ENCODE measurements at regions not wholly inside any gene's neighbourhood (a gene's known extent, or its start where the extent isn't known, plus 50 kb on each side); places are given as distances from the start of the nearest gene placed in this dataset.

DNA sequence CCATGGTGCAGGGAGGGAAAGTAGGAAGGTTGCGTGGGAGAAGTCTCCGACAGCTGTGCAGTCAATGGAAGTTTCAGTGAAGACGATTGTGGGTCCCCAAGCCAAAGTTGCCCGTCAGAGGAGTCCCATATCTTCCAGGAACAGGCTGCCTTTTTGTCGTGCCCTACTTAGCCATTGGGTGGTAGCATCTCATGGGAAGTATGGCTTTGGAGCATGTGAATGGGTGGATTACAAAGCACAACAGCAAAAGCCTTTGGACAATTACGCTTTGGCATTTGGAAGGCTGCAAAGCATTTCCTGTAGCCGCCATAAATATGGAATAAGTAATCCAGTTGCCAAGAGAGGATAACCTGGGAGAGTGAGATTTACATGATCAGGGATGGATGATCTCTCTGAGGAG is 300.7 kb upstream of the BOD1L1 start:
- Histone ChIP-seq H3K27ac (no peak overlapping the region), H3K36me3 (no peaks in the 10 kb centered on the region), H3K9me3 (ENCODE audit: severe bottlenecking) (peaks cover 3% of the 10 kb centered on the region), H3K4me3 (ENCODE audit: low read depth, low read length) (no peak overlapping the region), H3K27me3 (ENCODE audit: insufficient read depth, low read depth, severe bottlenecking) (no peaks in the 10 kb centered on the region)
- TF ChIP-seq, protein P1, sequence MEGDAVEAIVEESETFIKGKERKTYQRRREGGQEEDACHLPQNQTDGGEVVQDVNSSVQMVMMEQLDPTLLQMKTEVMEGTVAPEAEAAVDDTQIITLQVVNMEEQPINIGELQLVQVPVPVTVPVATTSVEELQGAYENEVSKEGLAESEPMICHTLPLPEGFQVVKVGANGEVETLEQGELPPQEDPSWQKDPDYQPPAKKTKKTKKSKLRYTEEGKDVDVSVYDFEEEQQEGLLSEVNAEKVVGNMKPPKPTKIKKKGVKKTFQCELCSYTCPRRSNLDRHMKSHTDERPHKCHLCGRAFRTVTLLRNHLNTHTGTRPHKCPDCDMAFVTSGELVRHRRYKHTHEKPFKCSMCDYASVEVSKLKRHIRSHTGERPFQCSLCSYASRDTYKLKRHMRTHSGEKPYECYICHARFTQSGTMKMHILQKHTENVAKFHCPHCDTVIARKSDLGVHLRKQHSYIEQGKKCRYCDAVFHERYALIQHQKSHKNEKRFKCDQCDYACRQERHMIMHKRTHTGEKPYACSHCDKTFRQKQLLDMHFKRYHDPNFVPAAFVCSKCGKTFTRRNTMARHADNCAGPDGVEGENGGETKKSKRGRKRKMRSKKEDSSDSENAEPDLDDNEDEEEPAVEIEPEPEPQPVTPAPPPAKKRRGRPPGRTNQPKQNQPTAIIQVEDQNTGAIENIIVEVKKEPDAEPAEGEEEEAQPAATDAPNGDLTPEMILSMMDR (IDR thresholded peaks at IDR 0.05; ENCODE audit: low read depth, low read length), result no peak
- no peak for DNase-seq

DNA sequence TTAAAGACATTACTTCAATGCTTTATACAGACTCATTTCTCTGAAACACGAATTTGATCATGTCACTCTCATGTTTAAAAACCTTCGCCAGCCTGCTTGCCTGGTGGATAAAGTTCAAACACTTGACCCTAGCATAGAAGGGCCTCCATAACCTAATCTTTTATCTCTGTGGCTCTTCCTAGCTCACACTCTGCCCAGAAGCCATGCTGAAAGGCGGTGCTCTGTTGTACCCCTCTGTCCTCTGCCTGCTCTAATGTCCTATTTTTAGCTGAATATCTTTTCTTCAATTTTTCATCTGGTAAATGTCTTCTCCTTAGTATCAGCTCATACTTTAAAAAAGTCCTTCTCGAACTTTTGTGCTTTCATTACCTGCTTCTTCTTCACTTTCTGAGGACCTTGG is 302.6 kb upstream of the BOD1L1 start:
- no peaks in the 10 kb centered on the region for H3K36me3 ChIP-seq
- no peak overlapping the region for H3K4me3 ChIP-seq (ENCODE audit: low read depth, low read length)
- H3K9me3 ChIP-seq (ENCODE audit: severe bottlenecking), result peaks cover 3% of the 10 kb centered on the region
- no peak overlapping the region for H3K27ac ChIP-seq
- no peak for DNase-seq
- TF ChIP-seq, protein P1 (IDR thresholded peaks at IDR 0.05; ENCODE audit: low read depth, low read length), result no peak
- H3K27me3 ChIP-seq (ENCODE audit: insufficient read depth, low read depth, severe bottlenecking), result no peaks in the 10 kb centered on the region

DNA sequence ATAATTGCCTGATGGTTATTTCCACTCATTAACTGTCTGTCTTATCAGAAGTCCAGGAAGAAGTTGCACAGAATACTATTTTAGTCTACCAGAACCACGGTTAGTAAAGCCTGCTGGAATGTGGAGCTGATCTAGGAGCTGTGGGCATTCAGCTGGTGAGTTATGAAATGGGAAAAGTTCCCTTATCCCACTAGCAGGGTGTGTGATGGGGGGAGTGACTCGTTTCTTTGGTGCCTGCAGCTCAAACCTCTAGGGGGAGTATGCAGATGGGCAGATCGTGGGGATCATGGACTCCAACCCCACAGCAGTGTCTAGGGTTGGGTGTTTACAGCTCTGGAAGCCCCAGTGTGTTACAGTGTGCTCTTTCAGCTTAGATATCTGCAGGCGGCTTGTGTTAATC is 305.7 kb upstream of the BOD1L1 start:
- DNase-seq, result no peak
- Histone ChIP-seq H3K27me3 (ENCODE audit: insufficient read depth, low read depth, severe bottlenecking) (peaks cover 3% of the 10 kb centered on the region), H3K27ac (no peak overlapping the region), H3K9me3 (ENCODE audit: severe bottlenecking) (no peaks in the 10 kb centered on the region), H3K4me3 (ENCODE audit: low read depth, low read length) (no peak overlapping the region), H3K36me3 (no peaks in the 10 kb centered on the region)
- TF ChIP-seq, protein P1 (IDR thresholded peaks at IDR 0.05; ENCODE audit: low read depth, low read length), result peak; percentile 34

DNA sequence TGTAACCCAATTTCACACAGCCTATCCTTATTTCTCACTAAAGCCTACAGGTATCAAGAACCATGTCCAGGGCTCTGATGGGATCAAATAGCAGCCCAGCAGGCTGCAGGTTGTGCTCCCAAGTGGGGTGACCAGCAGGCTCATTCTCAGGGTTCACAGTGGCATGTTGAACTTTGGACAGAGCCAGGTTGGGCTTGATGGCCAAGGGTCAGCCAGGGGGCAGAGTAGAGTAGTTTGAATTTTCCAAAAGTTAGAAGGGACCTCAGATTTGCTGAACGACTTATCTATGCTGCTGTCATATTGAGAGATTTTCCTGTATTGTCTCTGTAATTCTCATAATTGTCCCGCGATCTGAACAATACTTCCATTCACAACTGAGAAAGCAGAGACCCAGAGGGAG is 310.8 kb upstream of the BOD1L1 start:
- H3K27me3 ChIP-seq (ENCODE audit: insufficient read depth, low read depth, severe bottlenecking), result peaks cover 7% of the 10 kb centered on the region
- no peaks in the 10 kb centered on the region for H3K9me3 ChIP-seq (ENCODE audit: severe bottlenecking)
- no peaks in the 10 kb centered on the region for H3K36me3 ChIP-seq
- H3K27ac ChIP-seq, result no peak overlapping the region
- H3K4me3 ChIP-seq (ENCODE audit: low read depth, low read length), result no peak overlapping the region
- TF ChIP-seq, protein P1 (IDR thresholded peaks at IDR 0.05; ENCODE audit: low read depth, low read length), result no peak
- no peak for DNase-seq

DNA sequence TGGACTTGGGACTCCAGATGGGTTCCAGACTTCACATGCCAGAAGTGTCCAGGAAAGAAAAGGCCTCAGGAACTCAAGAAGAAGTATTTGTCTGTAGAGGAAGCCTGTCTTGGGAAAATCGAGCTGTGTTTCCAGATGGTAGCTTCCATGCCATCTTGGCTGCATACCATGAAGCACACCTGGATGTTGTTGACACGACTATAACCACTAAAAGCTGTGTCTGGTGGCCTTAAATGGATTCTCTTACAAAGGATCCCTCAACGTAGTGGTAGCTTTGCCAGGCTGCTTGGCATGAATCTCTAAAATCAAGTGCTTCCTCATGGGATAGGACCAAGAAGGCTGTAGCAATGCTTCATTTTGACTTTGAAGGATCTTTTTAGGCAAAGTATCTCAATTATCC is 313.4 kb upstream of the BOD1L1 start:
- H3K9me3 ChIP-seq (ENCODE audit: severe bottlenecking), result no peaks in the 10 kb centered on the region
- TF ChIP-seq, protein P1 (IDR thresholded peaks at IDR 0.05; ENCODE audit: low read depth, low read length), result no peak

DNA sequence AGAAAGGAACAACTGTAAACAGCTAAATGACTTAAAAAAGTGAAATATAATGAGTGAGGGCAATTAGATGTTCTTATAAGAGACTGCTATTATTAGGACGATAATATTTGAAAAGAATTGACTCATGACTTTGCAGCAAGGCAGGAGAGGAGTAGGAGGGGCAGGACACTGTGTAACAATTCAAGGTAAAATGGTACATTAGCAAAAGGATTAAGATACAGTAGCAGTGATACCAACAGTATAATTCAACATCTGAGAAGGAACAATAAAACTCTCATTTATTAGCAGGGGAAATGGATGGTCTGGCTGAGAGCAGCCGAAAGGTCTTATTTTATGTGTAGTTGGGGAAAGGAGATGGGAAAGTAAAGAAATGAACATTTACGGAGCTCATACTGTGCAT is 315.5 kb upstream of the BOD1L1 start:
- H3K27me3 ChIP-seq (ENCODE audit: insufficient read depth, low read depth, severe bottlenecking), result peaks cover 3% of the 10 kb centered on the region
- TF ChIP-seq, protein P1 (IDR thresholded peaks at IDR 0.05; ENCODE audit: low read depth, low read length), result no peak
- no peaks in the 10 kb centered on the region for H3K36me3 ChIP-seq
- no peak overlapping the region for H3K4me3 ChIP-seq (ENCODE audit: low read depth, low read length)
- no peak overlapping the region for H3K27ac ChIP-seq
- H3K9me3 ChIP-seq (ENCODE audit: severe bottlenecking), result no peaks in the 10 kb centered on the region
- DNase-seq, result no peak

More for the DNA sequence above, 313.4 kb upstream of the BOD1L1 start:
- no peak for DNase-seq
- Histone ChIP-seq H3K36me3 (no peaks in the 10 kb centered on the region), H3K27ac (no peak overlapping the region), H3K27me3 (ENCODE audit: insufficient read depth, low read depth, severe bottlenecking) (peaks cover 7% of the 10 kb centered on the region), H3K4me3 (ENCODE audit: low read depth, low read length) (no peak overlapping the region)
